MM.1S (cell line): ENCODE measurements at regions not wholly inside any gene's neighbourhood (a gene's known extent, or its start where the extent isn't known, plus 50 kb on each side); places are given as distances from the start of the nearest gene placed in this dataset.

Experiments
- CTCF ChIP-seq: fragments of 300-600 bp; sonication (generic); IDR thresholded peaks from 2 replicates; pipeline ENCODE4 v1.5.1; 2016; ENCODE audit warnings: antibody characterized with exemption, low read length, mixed read lengths
- EZH2 ChIP-seq: fragments of 300-600 bp; sonication (generic); optimal IDR thresholded peaks from 2 replicates; pipeline ENCODE3; 2017; ENCODE audit warnings: low read depth, mild to moderate bottlenecking, antibody characterized with exemption, low read length, mixed read lengths

GRCh38 chrX:140057001-140057411 is 91.7 kb upstream of the CXorf66 start:
- peak; percentile 88 for TF ChIP-seq CTCF
- no peak for TF ChIP-seq EZH2
